B cell (primary cell): ENCODE measurements at regions not wholly inside any gene's neighbourhood (a gene's known extent, or its start where the extent isn't known, plus 50 kb on each side); places are given as distances from the start of the nearest gene placed in this dataset.

ENCODE experiments used
- ATAC-seq: fragments of 200-7000 bp; cut with Tn5 transposase; one replicate; pipeline ENCODE4 v1.10.0; 2021; ENCODE audit warnings: low read depth, mild to moderate bottlenecking, moderate number of reproducible peaks, moderate library complexity
- CTCF ChIA-PET: fragments of 350-600 bp; sonication (Branson Sonifier 250); formaldehyde crosslinking; loops from one replicate; lab custom pipeline; 2021; ENCODE audit warnings: antibody characterized with exemption, inconsistent platforms; lab: Charles Lee
- POLR2A ChIA-PET: fragments of 350-600 bp; sonication (Branson Sonifier 250); formaldehyde crosslinking; loops from one replicate; lab custom pipeline; 2021; ENCODE audit warnings: antibody characterized with exemption; lab: Charles Lee
- DNase-seq: peaks from one replicate; pipeline ENCODE4 v3.0.0; 2013
- H2AFZ ChIP-seq: 2 replicates; pipeline ENCODE4 v1.6.1; 2012; ENCODE audit warnings: mild to moderate bottlenecking, low read depth, low read length; ENCODE audit not compliant: insufficient read depth, poor library complexity, severe bottlenecking
- H3K27ac ChIP-seq, 2 donors: 1 replicate in 1 of 2; 2 replicates in 1 of 2; pipeline ENCODE4 v1.5.1; 2012 to 2013; ENCODE audit warnings: low read length in 2 of 2, mild to moderate bottlenecking in 2 of 2, moderate library complexity in 1 of 2
- H3K27me3 ChIP-seq, 4 experiments: fragments of 200-600 bp in 1 of 4; sonication (generic) in 1 of 4; replicated peaks in 1 of 4; 1 replicate in 2 of 4; 2 replicates in 2 of 4; pipeline versions ENCODE4 v1.6.1 to v1.7.0; 2013 to 2016; ENCODE audit warnings: low read length in 3 of 4, mild to moderate bottlenecking in 2 of 4, mixed read lengths in 1 of 4, moderate library complexity in 1 of 4; ENCODE audit not compliant: insufficient read depth in 4 of 4, control insufficient read depth in 3 of 4; ENCODE audit errors: control extremely low read depth in 1 of 4
- H3K36me3 ChIP-seq, 2 experiments: replicated peaks in 1 of 2; 1 replicate in 1 of 2; 2 replicates in 1 of 2; pipeline versions ENCODE4 v1.6.1 to v1.7.1; 2013; ENCODE audit warnings: low read length in 1 of 2; ENCODE audit not compliant: insufficient read depth in 2 of 2, control insufficient read depth in 1 of 2; ENCODE audit errors: control extremely low read depth in 1 of 2, extremely low read depth in 1 of 2
- H3K4me1 ChIP-seq, 2 donors: fragments of 200-600 bp in 1 of 2; sonication (generic) in 1 of 2; 1 replicate in 1 of 2; 2 replicates in 1 of 2; pipeline versions ENCODE4 v1.5.1 to v1.6.1; 2013 to 2017; ENCODE audit warnings: low read length in 2 of 2; ENCODE audit not compliant: control insufficient read depth in 2 of 2, insufficient read depth in 2 of 2
- H3K4me2 ChIP-seq: replicated peaks from 2 replicates; pipeline ENCODE3; 2012; ENCODE audit warnings: mild to moderate bottlenecking, low read depth, low read length; ENCODE audit not compliant: poor library complexity, severe bottlenecking
- H3K4me3 ChIP-seq, 5 experiments: fragments of 200-600 bp in 1 of 5; sonication (generic) in 1 of 5; 1 replicate in 3 of 5; 2 replicates in 2 of 5; pipeline versions ENCODE4 v1.5.1 to v1.7.0; 2011 to 2016; ENCODE audit warnings: low read length in 4 of 5, mild to moderate bottlenecking in 4 of 5, low read depth in 2 of 5, control low read depth in 1 of 5, moderate library complexity in 1 of 5; ENCODE audit not compliant: insufficient read depth in 1 of 5; ENCODE audit errors: control extremely low read depth in 1 of 5, extremely low read depth in 1 of 5
- H3K79me2 ChIP-seq: fragments of 200-600 bp; sonication (generic); one replicate; pipeline ENCODE4 v1.6.0; 2016; ENCODE audit warnings: low read length; ENCODE audit not compliant: control insufficient read depth, insufficient read depth
- H3K9ac ChIP-seq: fragments of 200-600 bp; sonication (generic); 2 replicates; pipeline ENCODE4 v1.6.1; 2017; ENCODE audit warnings: mild to moderate bottlenecking, low read length, moderate library complexity
- H3K9me3 ChIP-seq, 3 donors: one replicate each; pipeline versions ENCODE4 v1.6.1 to v1.7.1; 2013; ENCODE audit warnings: low read length in 2 of 3; ENCODE audit not compliant: control insufficient read depth in 2 of 3, insufficient read depth in 1 of 3; ENCODE audit errors: control extremely low read depth in 1 of 3
- H4K20me1 ChIP-seq: 2 replicates; pipeline ENCODE4 v1.6.0; 2012; ENCODE audit warnings: mild to moderate bottlenecking, low read length; ENCODE audit not compliant: insufficient read depth, control insufficient read depth, poor library complexity, severe bottlenecking
- H3K27ac Mint-ChIP-seq: one replicate; pipeline ENCODE4 v1.8.0; 2021; ENCODE audit warnings: mixed read lengths
- H3K27me3 Mint-ChIP-seq: one replicate; pipeline ENCODE4 v1.8.0; 2021; ENCODE audit warnings: mixed read lengths
- H3K4me1 Mint-ChIP-seq: one replicate; pipeline ENCODE4 v1.8.0; 2021; ENCODE audit warnings: mixed read lengths
- H3K4me3 Mint-ChIP-seq: one replicate; pipeline ENCODE4 v1.8.0; 2021; ENCODE audit warnings: mixed read lengths
- H3K9me3 Mint-ChIP-seq: one replicate; pipeline ENCODE4 v1.8.0; 2022; ENCODE audit warnings: mixed read lengths; ENCODE audit not compliant: insufficient read depth
- CTCF ChIP-seq: fragments of 200-600 bp; IDR thresholded peaks from one replicate; pipeline ENCODE4 v1.8.0; 2022; ENCODE audit warnings: antibody characterized with exemption, mild to moderate bottlenecking
- EZH2 ChIP-seq: IDR thresholded peaks from 2 replicates; pipeline ENCODE4 v1.6.1; 2012; ENCODE audit warnings: borderline replicate concordance, low read depth, mild to moderate bottlenecking, moderate library complexity, low read length; ENCODE audit not compliant: insufficient read depth, poor library complexity, severe bottlenecking
- WGBS: methylation state at CpG from one replicate; pipeline ENCODE4 v1.1.5; 2013; ENCODE audit warnings: missing lambda C conversion rate; ENCODE audit not compliant: insufficient coverage; 5-methylcytosine and 5-hydroxymethylcytosine counted together
- intact Hi-C: fragments of 100-400 bp; cut with micrococcal nuclease; formaldehyde crosslinking; loops from one replicate; pipeline ENCODE4 v1.10.0; 2022

GRCh38 chr3:31427623-31428022, 105.1 kb upstream of the STT3B start:
- Mint-ChIP-seq H3K4me1 (no peaks in the 10 kb centered on the region), H3K27ac (no peak overlapping the region), H3K9me3 (peaks cover 2% of the 10 kb centered on the region), H3K27me3 (peaks cover 16% of the 10 kb centered on the region), H3K4me3 (no peak overlapping the region)
- Histone ChIP-seq H3K4me2 (no peak overlapping the region), H3K79me2 (no peaks in the 10 kb centered on the region), H3K4me1 (no peaks in the 10 kb centered on the region), H3K36me3 (no peaks in the 10 kb centered on the region), H3K27ac (no peak overlapping the region), H3K4me3 (no peak overlapping the region), H3K9me3 (no peaks in the 10 kb centered on the region), H3K27me3 (no peaks in the 10 kb centered on the region), H4K20me1 (no peaks in the 10 kb centered on the region), H3K9ac (no peak overlapping the region), H2AFZ (no peak overlapping the region)
- POLR2A ChIA-PET = no interaction called here
- TF ChIP-seq CTCF (no peak), EZH2 (no peak)
- WGBS = no CpG with 5 or more reads among the region's 1 CpG
- intact Hi-C loops = no loop called here
- CTCF ChIA-PET = no interaction called here
- ATAC-seq (no peak), DNase-seq (no peak)

- Histone ChIP-seq H3K9me3 (no peaks in the 10 kb centered on the region), H3K79me2 (no peaks in the 10 kb centered on the region), H3K4me3 (no peak overlapping the region), H3K4me1 (no peaks in the 10 kb centered on the region), H3K36me3 (no peaks in the 10 kb centered on the region), H3K9ac (no peak overlapping the region), H3K27ac (no peak overlapping the region), H3K27me3 (no peaks in the 10 kb centered on the region), H2AFZ (no peak overlapping the region), H3K4me2 (no peak overlapping the region), H4K20me1 (no peaks in the 10 kb centered on the region)
- CTCF ChIA-PET = interaction anchor here (0.7 kb wide), 1 partner anchor 275 kb away, joined by 3 read pairs; no protein-coding TSS in a partner anchor
- no peak for DNase-seq
- intact Hi-C loops = no loop called here
- H3K27ac Mint-ChIP-seq = no peak overlapping the region
- no peak overlapping the region for H3K4me3 Mint-ChIP-seq
- no peaks in the 10 kb centered on the region for H3K4me1 Mint-ChIP-seq
- no peak for ATAC-seq
- H3K27me3 Mint-ChIP-seq = peaks cover 16% of the 10 kb centered on the region
- 100% methylated on average over 2 of the region's 3 CpGs for WGBS
- POLR2A ChIA-PET = no interaction called here
- TF ChIP-seq EZH2 = no peak
- no peak for TF ChIP-seq CTCF
- peaks cover 2% of the 10 kb centered on the region for H3K9me3 Mint-ChIP-seq
Measured at GRCh38 chr3:31431321-31431720, 101.4 kb upstream of the STT3B start.
